T-cell (primary cell): ENCODE measurements at regions not wholly inside any gene's neighbourhood (a gene's known extent, or its start where the extent isn't known, plus 50 kb on each side); places are given as distances from the start of the nearest gene placed in this dataset.

Experiments
- ATAC-seq, 4 experiments: fragments of 200-7000 bp in 3 of 4; fragments of 150-1000 bp in 1 of 4; cut with Tn5 transposase; replicated peaks in 1 of 4; 1 replicate in 3 of 4; 2 replicates in 1 of 4; pipeline ENCODE4 v1.10.0; 2021; ENCODE audit warnings: moderate library complexity in 3 of 4, mild to moderate bottlenecking in 2 of 4, moderate number of reproducible peaks in 1 of 4
- CTCF ChIA-PET, 2 donors: fragments of 300-600 bp; sonication (Branson Sonifier 250); formaldehyde crosslinking; loops; one replicate each; lab custom pipeline; 2022; ENCODE audit warnings: antibody characterized with exemption in 2 of 2; lab: Charles Lee
- POLR2A ChIA-PET, 2 donors: fragments of 300-600 bp; sonication (Branson Sonifier 250); formaldehyde crosslinking; loops; one replicate each; lab custom pipeline; 2022; ENCODE audit warnings: antibody characterized with exemption in 2 of 2; lab: Charles Lee
- DNase-seq, 35 experiments: peaks; one replicate each; pipeline versions ENCODE4 v3.0.0 to v3.0.0-alpha.2; 2013 to 2023
- H3K27ac ChIP-seq: one replicate; pipeline ENCODE4 v1.5.1; 2013; ENCODE audit warnings: low read length
- H3K27me3 ChIP-seq, 2 experiments: replicated peaks in 1 of 2; 1 replicate in 1 of 2; 2 replicates in 1 of 2; pipeline versions ENCODE4 v1.6.1 to v1.7.0; 2013; ENCODE audit warnings: low read length in 1 of 2, mixed read lengths in 1 of 2; ENCODE audit not compliant: control insufficient read depth in 2 of 2, insufficient read depth in 2 of 2; ENCODE audit errors: extremely low read depth in 1 of 2
- H3K36me3 ChIP-seq, 2 donors: 1 replicate in 1 of 2; 2 replicates in 1 of 2; pipeline versions ENCODE4 v1.6.1 to v1.7.0; 2013; ENCODE audit warnings: low read length in 1 of 2; ENCODE audit not compliant: control insufficient read depth in 2 of 2, insufficient read depth in 1 of 2; ENCODE audit errors: extremely low read depth in 1 of 2
- H3K4me1 ChIP-seq, 2 experiments: 1 replicate in 1 of 2; 2 replicates in 1 of 2; pipeline versions ENCODE4 v1.6.1 to v1.7.0; 2013; ENCODE audit warnings: low read length in 2 of 2, mixed read lengths in 1 of 2; ENCODE audit not compliant: insufficient read depth in 2 of 2, control insufficient read depth in 1 of 2; ENCODE audit errors: extremely low read depth in 1 of 2
- H3K4me3 ChIP-seq, 2 donors: 1 replicate in 1 of 2; 2 replicates in 1 of 2; pipeline versions ENCODE4 v1.5.1 to v1.7.0; 2013; ENCODE audit warnings: mild to moderate bottlenecking in 2 of 2, low read length in 1 of 2, moderate library complexity in 1 of 2; ENCODE audit not compliant: control insufficient read depth in 1 of 2; ENCODE audit errors: extremely low read depth in 1 of 2
- H3K9me3 ChIP-seq: 2 replicates; pipeline ENCODE4 v1.7.0; 2013
- H3K27ac Mint-ChIP-seq, 2 donors: one replicate each; pipeline ENCODE4 v1.8.0; 2020 to 2021; ENCODE audit warnings: mild to moderate bottlenecking in 2 of 2, mixed read lengths in 2 of 2
- H3K27me3 Mint-ChIP-seq, 2 donors: one replicate each; pipeline ENCODE4 v1.8.0; 2021 to 2022; ENCODE audit warnings: mixed read lengths in 2 of 2
- H3K36me3 Mint-ChIP-seq: one replicate; pipeline ENCODE4 v1.8.0; 2021; ENCODE audit warnings: mixed read lengths
- H3K4me1 Mint-ChIP-seq, 3 donors: one replicate each; pipeline ENCODE4 v1.8.0; 2020 to 2022; ENCODE audit warnings: mixed read lengths in 3 of 3, mild to moderate bottlenecking in 1 of 3
- H3K4me3 Mint-ChIP-seq, 3 donors: one replicate each; pipeline ENCODE4 v1.8.0; 2020 to 2022; ENCODE audit warnings: mild to moderate bottlenecking in 3 of 3, mixed read lengths in 3 of 3, moderate library complexity in 3 of 3
- H3K9me3 Mint-ChIP-seq, 3 donors: one replicate each; pipeline ENCODE4 v1.8.0; 2020 to 2022; ENCODE audit warnings: mixed read lengths in 3 of 3
- WGBS: methylation state at CpG from one replicate; pipeline ENCODE4 v1.1.5; 2013; ENCODE audit warnings: missing lambda C conversion rate; ENCODE audit not compliant: insufficient coverage; 5-methylcytosine and 5-hydroxymethylcytosine counted together

DNA sequence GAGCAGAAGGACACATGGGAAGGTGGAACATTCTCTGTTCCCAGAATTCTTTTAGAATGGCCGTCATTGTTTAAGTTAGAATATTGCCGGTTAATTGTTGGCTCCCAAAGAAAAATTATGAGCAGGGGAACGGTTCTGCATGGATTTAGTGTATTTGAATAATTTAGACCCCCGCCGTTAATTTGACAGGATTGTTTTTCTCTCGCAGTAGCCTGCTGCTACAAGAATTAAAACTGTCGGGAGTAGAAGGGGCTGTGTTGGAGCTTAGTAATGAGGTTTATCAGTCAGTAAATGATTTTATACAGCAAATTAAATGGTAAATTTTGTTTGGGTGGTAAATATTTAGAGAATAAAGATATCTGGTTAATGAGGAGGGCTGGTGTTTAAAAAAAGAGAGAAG, 431.2 kb upstream of the DYNLRB2 start:
- H3K4me1 Mint-ChIP-seq = no peaks in the 10 kb centered on the region
- no peak overlapping the region for H3K27ac ChIP-seq

DNA sequence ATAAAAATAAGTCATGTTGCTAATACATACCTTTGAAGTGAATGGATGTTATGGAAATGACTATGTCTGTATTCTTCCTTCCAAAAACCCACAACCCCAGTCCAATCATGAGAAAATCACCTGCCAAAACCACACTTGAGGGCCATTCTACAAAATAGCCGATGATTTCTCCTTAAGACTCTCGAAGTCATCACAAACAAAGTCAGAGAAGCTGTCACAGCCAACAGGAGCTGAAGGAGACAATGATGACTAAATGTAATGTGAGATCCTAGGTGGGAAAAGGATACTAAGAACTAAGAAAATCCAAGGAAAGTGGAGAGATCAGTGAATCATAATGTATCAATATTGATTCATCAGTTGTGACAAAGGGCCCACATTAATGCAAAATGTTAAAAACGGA, 432.9 kb upstream of the DYNLRB2 start:
- H3K36me3 ChIP-seq = no peaks in the 10 kb centered on the region
- Mint-ChIP-seq H3K27me3 (peaks cover 28 to 36% of the 10 kb centered on the region in 2 donors), H3K9me3 (peaks cover 0 to 4% (median 2%) of the 10 kb centered on the region in 3 donors), H3K36me3 (no peaks in the 10 kb centered on the region), H3K27ac (no peak overlapping the region), H3K4me1 (no peaks in the 10 kb centered on the region), H3K4me3 (no peak overlapping the region)
- DNase-seq = no peak
- CTCF ChIA-PET = no interaction called here
- H3K27me3 ChIP-seq = peaks cover 0 to 2% of the 10 kb centered on the region in 2 experiments
- no peak overlapping the region for H3K27ac ChIP-seq
- POLR2A ChIA-PET = no interaction called here
- H3K4me1 ChIP-seq = no peaks in the 10 kb centered on the region
- H3K9me3 ChIP-seq = no peaks in the 10 kb centered on the region
- no peak for ATAC-seq
- H3K4me3 ChIP-seq = no peak overlapping the region
- no CpG with 5 or more reads among the region's 3 CpGs for WGBS

More for the DNA sequence above, 431.2 kb upstream of the DYNLRB2 start:
- POLR2A ChIA-PET = no interaction called here
- Histone ChIP-seq H3K9me3 (no peaks in the 10 kb centered on the region), H3K36me3 (no peaks in the 10 kb centered on the region), H3K4me1 (no peaks in the 10 kb centered on the region), H3K4me3 (no peak overlapping the region), H3K27me3 (peaks cover 0 to 2% of the 10 kb centered on the region in 2 experiments)
- no peaks in the 10 kb centered on the region for H3K36me3 Mint-ChIP-seq
- no peak for DNase-seq
- H3K9me3 Mint-ChIP-seq = peaks cover 0 to 4% (median 2%) of the 10 kb centered on the region in 3 donors
- CTCF ChIA-PET = no interaction called here
- H3K27me3 Mint-ChIP-seq = peaks cover 21 to 27% of the 10 kb centered on the region in 2 donors
- no peak for ATAC-seq
- H3K27ac Mint-ChIP-seq = no peak overlapping the region
- H3K4me3 Mint-ChIP-seq = no peak overlapping the region
- 80% methylated on average over 6 of the region's 7 CpGs for WGBS

DNA sequence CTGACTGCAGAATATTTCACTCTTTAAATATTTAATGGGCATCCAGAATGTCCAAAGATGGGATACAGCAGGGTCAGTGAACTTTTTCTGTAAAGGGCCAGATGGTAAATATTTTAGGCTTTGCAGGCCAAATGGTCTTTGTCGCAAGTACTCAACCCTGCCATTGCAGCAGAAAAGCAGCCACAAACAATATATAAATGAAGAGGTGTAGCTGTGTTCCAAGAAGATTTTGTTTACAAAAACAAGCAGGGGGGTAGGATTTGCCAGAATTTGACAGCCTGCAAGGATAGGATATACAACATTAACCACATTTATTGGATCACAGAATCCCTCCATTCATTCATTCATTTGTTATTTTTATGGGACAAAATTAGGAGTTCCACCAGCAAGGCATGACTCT, 435.0 kb upstream of the DYNLRB2 start:
- Histone ChIP-seq H3K4me1 (no peaks in the 10 kb centered on the region), H3K4me3 (no peak overlapping the region), H3K36me3 (no peaks in the 10 kb centered on the region), H3K27me3 (peaks cover 0 to 2% of the 10 kb centered on the region in 2 experiments), H3K27ac (no peak overlapping the region), H3K9me3 (no peaks in the 10 kb centered on the region)
- H3K4me3 Mint-ChIP-seq = no peak overlapping the region
- peaks cover 0 to 5% (median 4%) of the 10 kb centered on the region in 3 donors for H3K9me3 Mint-ChIP-seq
- CTCF ChIA-PET = no interaction called here
- POLR2A ChIA-PET = no interaction called here
- no peak for ATAC-seq
- DNase-seq = no peak
- no peak overlapping the region for H3K27ac Mint-ChIP-seq
- no CpG with 5 or more reads among the region's 1 CpG for WGBS
- H3K4me1 Mint-ChIP-seq = no peaks in the 10 kb centered on the region
- peaks cover 23 to 29% of the 10 kb centered on the region in 2 donors for H3K27me3 Mint-ChIP-seq
- H3K36me3 Mint-ChIP-seq = no peaks in the 10 kb centered on the region

DNA sequence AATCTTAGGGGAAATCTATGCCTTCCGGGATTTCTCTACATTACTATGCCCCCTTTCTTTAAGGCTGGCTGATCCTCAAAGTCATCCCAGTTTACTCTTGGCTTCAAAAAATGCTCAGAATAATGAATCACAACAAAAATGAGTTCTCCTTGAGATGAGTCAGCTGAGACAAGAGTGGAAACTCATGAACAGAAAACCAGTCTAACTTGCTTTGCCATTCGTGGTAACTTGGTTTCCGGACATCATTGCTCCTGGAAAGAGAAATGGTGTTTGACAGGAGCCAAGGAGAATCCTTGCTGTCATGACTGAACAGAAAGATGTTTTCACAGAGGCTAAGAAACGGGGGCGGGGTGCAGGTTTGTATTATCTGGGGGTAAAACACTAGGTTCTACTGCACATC, 435.6 kb upstream of the DYNLRB2 start:
- H3K27ac ChIP-seq = no peak overlapping the region
- no peaks in the 10 kb centered on the region for H3K4me1 ChIP-seq
- ATAC-seq (no peak), DNase-seq (no peak)
- 70% methylated on average over 5 of the region's 5 CpGs for WGBS
- peaks cover under 1 to 2% of the 10 kb centered on the region in 2 experiments for H3K27me3 ChIP-seq
- POLR2A ChIA-PET = no interaction called here
- CTCF ChIA-PET = no interaction called here
- no peak overlapping the region for H3K4me3 ChIP-seq
- Mint-ChIP-seq H3K4me1 (no peaks in the 10 kb centered on the region), H3K36me3 (no peaks in the 10 kb centered on the region), H3K27ac (no peak overlapping the region), H3K4me3 (no peak overlapping the region), H3K27me3 (peaks cover 23 to 32% of the 10 kb centered on the region in 2 donors), H3K9me3 (peaks cover 0 to 5% (median 4%) of the 10 kb centered on the region in 3 donors)
- H3K9me3 ChIP-seq = no peaks in the 10 kb centered on the region
- H3K36me3 ChIP-seq = no peaks in the 10 kb centered on the region

DNA sequence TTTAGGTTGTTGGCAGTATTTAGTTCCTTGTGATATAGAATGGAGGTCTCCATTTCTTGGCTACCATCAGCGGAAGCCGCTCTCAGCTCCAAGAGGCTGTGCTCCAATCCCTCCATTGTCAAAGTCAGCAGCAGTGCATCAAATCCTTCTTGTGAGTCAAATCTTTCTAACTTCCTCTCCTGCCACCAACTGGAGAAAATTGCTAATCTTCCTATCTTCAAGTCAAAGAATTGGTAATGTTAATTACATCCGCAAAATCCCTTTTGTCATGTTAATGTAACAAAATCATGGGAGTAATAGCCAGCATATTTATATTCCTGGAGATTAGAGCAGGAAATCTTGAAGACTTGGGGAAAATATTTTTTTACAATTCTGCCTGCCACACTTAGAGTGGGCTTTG, 436.4 kb upstream of the DYNLRB2 start:
- H3K27ac Mint-ChIP-seq = no peak overlapping the region
- Histone ChIP-seq H3K36me3 (no peaks in the 10 kb centered on the region), H3K4me1 (no peaks in the 10 kb centered on the region), H3K27me3 (peaks cover 2 to 4% of the 10 kb centered on the region in 2 experiments), H3K9me3 (no peaks in the 10 kb centered on the region), H3K27ac (no peak overlapping the region), H3K4me3 (no peak overlapping the region)
- no peaks in the 10 kb centered on the region for H3K36me3 Mint-ChIP-seq
- H3K4me1 Mint-ChIP-seq = no peaks in the 10 kb centered on the region
- ATAC-seq (no peak), DNase-seq (no peak)
- H3K4me3 Mint-ChIP-seq = no peak overlapping the region
- POLR2A ChIA-PET = no interaction called here
- CTCF ChIA-PET = no interaction called here
- peaks cover 23 to 32% of the 10 kb centered on the region in 2 donors for H3K27me3 Mint-ChIP-seq
- peaks cover 0 to 5% (median 4%) of the 10 kb centered on the region in 3 donors for H3K9me3 Mint-ChIP-seq
- no CpG with 5 or more reads among the region's 3 CpGs for WGBS

DNA sequence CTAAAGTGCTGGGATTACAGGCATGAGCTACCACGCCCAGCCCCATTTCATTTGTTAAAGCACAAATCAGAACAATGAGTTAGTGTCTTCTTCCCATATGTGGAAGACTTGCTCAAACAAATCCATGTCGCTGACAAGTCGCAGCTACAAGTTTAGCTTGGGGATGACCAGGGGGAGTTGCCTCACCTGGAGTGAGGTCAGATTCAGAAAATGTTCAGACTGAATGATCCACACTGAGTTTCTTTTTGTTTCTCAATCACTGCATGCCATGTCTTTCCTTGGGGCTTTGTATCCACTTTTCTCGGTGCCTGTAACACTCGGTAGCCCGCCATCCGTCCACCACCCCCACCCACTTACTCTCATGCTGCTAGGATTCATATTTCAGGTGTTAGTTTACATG, 437.3 kb upstream of the DYNLRB2 start:
- 100% methylated on average over 2 of the region's 7 CpGs for WGBS
- Mint-ChIP-seq H3K9me3 (peaks cover 5 to 10% (median 5%) of the 10 kb centered on the region in 3 donors), H3K4me1 (no peaks in the 10 kb centered on the region), H3K4me3 (no peak overlapping the region), H3K36me3 (no peaks in the 10 kb centered on the region), H3K27me3 (peaks cover 29 to 34% of the 10 kb centered on the region in 2 donors), H3K27ac (no peak overlapping the region)
- ChIA-PET POLR2A (interaction anchor here in 1 of 2 donors (0.7 kb wide), 1 partner anchor 15 kb away, joined by 3 read pairs; no protein-coding TSS in a partner anchor), CTCF (no interaction called here)
- Histone ChIP-seq H3K27me3 (peaks cover 2 to 4% of the 10 kb centered on the region in 2 experiments), H3K9me3 (no peaks in the 10 kb centered on the region), H3K27ac (no peak overlapping the region), H3K36me3 (no peaks in the 10 kb centered on the region), H3K4me1 (no peaks in the 10 kb centered on the region), H3K4me3 (no peak overlapping the region)
- no peak for DNase-seq
- ATAC-seq = no peak
